K562 (cell line): ENCODE measurements at regions not wholly inside any gene's neighbourhood (a gene's known extent, or its start where the extent isn't known, plus 50 kb on each side); places are given as distances from the start of the nearest gene placed in this dataset.
A peak's percentile ranks its signal among the peaks of the same experiment; 100 is the strongest.

Experiments
- ATAC-seq: fragments of 200-7000 bp; cut with Tn5 transposase; 3 replicates; pipeline ENCODE4 v1.9.1; 2020; ENCODE audit warnings: moderate library complexity
- BruUV-seq: library from RNA; stranded (reverse); fragments of 400-500 nt; replicated peaks from 2 replicates; lab custom pipeline; 2021; lab: Mats Ljungman, UMichigan
- CTCF ChIA-PET: fragments of 300-600 bp; formaldehyde crosslinking; extraction: SDS; loops from one replicate; lab custom pipeline; 2021; ENCODE audit warnings: low intra/inter-chr PET ratio; lab: Yijun Ruan, JAX
- POLR2A ChIA-PET: fragments of 300-600, 350-650 bp; sonication (Branson Sonifier 250); formaldehyde crosslinking; extraction: SDS; loops from one replicate; lab custom pipeline; 2021; ENCODE audit warnings: antibody characterized with exemption, inconsistent platforms; lab: Yijun Ruan, JAX
- DNase-seq, 4 experiments: peaks; one replicate each; pipeline versions ENCODE4 v3.0.0 to v3.0.0-alpha.2; 2011 to 2018; ENCODE audit warnings: low spot score in 3 of 4, mixed read lengths in 3 of 4; ENCODE audit errors: extremely low read depth in 1 of 4
- FAIRE-seq: peaks from 2 replicates; lab custom pipeline; 2011; peaks lifted over from hg19 to GRCh38; lab: Jason Lieb, UNC
- H2AFZ ChIP-seq: 2 replicates; pipeline ENCODE4 v1.6.0; 2011; ENCODE audit warnings: low read depth, low read length, control low read depth, inconsistent platforms
- H3K27ac ChIP-seq: fragments of 200-600 bp; 3 replicates; pipeline ENCODE4 v1.8.0; 2011; ENCODE audit warnings: low read depth, mild to moderate bottlenecking, control low read depth, inconsistent platforms, low read length, moderate library complexity, mixed read lengths; ENCODE audit errors: extremely low read depth
- H3K27me3 ChIP-seq, 2 experiments: fragments of 300-600 bp in 1 of 2; 2 replicates in 1 of 2; 3 replicates in 1 of 2; pipeline versions ENCODE4 v1.6.0 to v1.8.0; 2011; ENCODE audit warnings: inconsistent platforms in 2 of 2, low read length in 2 of 2, mild to moderate bottlenecking in 1 of 2, mixed read lengths in 1 of 2, moderate library complexity in 1 of 2; ENCODE audit not compliant: control insufficient read depth in 2 of 2, insufficient read depth in 2 of 2
- H3K36me3 ChIP-seq: fragments of 300-600 bp; 3 replicates; pipeline ENCODE4 v1.8.0; 2011; ENCODE audit warnings: mild to moderate bottlenecking, low read length, inconsistent platforms; ENCODE audit not compliant: control insufficient read depth, insufficient read depth
- H3K4me1 ChIP-seq, 2 experiments: fragments of 200-600 bp in 1 of 2; replicated peaks in 1 of 2; 2 replicates in 1 of 2; 3 replicates in 1 of 2; pipeline versions ENCODE4 v1.5.1 to v1.8.0; 2011; ENCODE audit warnings: inconsistent platforms in 2 of 2, low read length in 2 of 2, mild to moderate bottlenecking in 1 of 2, mixed read lengths in 1 of 2, moderate library complexity in 1 of 2; ENCODE audit not compliant: control insufficient read depth in 2 of 2, insufficient read depth in 2 of 2
- H3K4me2 ChIP-seq: 2 replicates; pipeline ENCODE4 v1.6.1; 2011; ENCODE audit warnings: low read length, control low read depth, inconsistent platforms, mixed read lengths; ENCODE audit not compliant: insufficient read depth
- H3K4me3 ChIP-seq: fragments of 200-600 bp; sonication (generic), shearing (Covaris generic); 2 replicates; pipeline ENCODE4 v1.5.1; 2016; ENCODE audit warnings: control low read depth, inconsistent platforms
- H3K79me2 ChIP-seq: fragments of 200-600 bp; 3 replicates; pipeline ENCODE4 v1.8.0; 2011; ENCODE audit warnings: low read length, inconsistent platforms; ENCODE audit not compliant: control insufficient read depth, insufficient read depth
- H3K9ac ChIP-seq, 2 experiments: 2 replicates each; pipeline versions ENCODE4 v1.6.0 to v1.6.1; 2011; ENCODE audit warnings: low read depth in 2 of 2, low read length in 2 of 2, control low read depth in 1 of 2, inconsistent platforms in 1 of 2, mild to moderate bottlenecking in 1 of 2, mixed read lengths in 1 of 2; ENCODE audit not compliant: insufficient read depth in 1 of 2
- H3K9me1 ChIP-seq: one replicate; pipeline ENCODE4 v1.6.0; 2011; ENCODE audit warnings: inconsistent platforms, mild to moderate bottlenecking, low read length, moderate library complexity; ENCODE audit not compliant: control insufficient read depth, insufficient read depth
- H3K9me3 ChIP-seq: replicated peaks from 2 replicates; pipeline ENCODE4 v1.5.1; 2011; ENCODE audit warnings: low read depth, low read length, inconsistent platforms; ENCODE audit not compliant: control insufficient read depth, insufficient read depth
- H4K20me1 ChIP-seq: replicated peaks from 2 replicates; pipeline ENCODE4 v1.6.1; 2011; ENCODE audit warnings: low read length, inconsistent platforms, mixed read lengths; ENCODE audit not compliant: control insufficient read depth, insufficient read depth
- ESRRB ChIP-seq: fragments of 250-450 bp; sonication (Bioruptor Pico); IDR thresholded peaks from 2 replicates; pipeline ENCODE4 v1.5.0; 2020; ENCODE audit warnings: mild to moderate bottlenecking, moderate library complexity, borderline replicate concordance
- SREBF2 ChIP-seq: sonication (generic); formaldehyde crosslinking; IDR thresholded peaks from 2 replicates; pipeline ENCODE4 v1.4.0; 2020; ENCODE audit warnings: mild to moderate bottlenecking, missing genetic modification reagents
- ZNF146 ChIP-seq: IDR thresholded peaks from one replicate; pipeline ENCODE4 v1.6.1; 2018; ENCODE audit warnings: missing compliant biosample characterization; ENCODE audit not compliant: unreplicated experiment
- WGBS: fragments of 100-300 bp; shearing (Covaris generic); methylation state at CpG from one replicate; pipeline ENCODE4 v1.1.6; 2016; ENCODE audit warnings: low coverage, mixed read lengths; ENCODE audit not compliant: insufficient coverage; ENCODE audit errors: missing lambda C conversion rate; 5-methylcytosine and 5-hydroxymethylcytosine counted together
- in situ Hi-C: fragments of 300-500 bp; cut with MboI; formaldehyde crosslinking; loops from 4 replicates; pipeline ENCODE4 v1.15.0; 2018; ENCODE audit warnings: inconsistent platforms, mixed read lengths
- intact Hi-C: fragments of 100-400 bp; cut with micrococcal nuclease; formaldehyde crosslinking; loops from 2 replicates; pipeline ENCODE4 v1.14.2; 2022

GRCh38 chr22:27420817-27421361, 380.7 kb downstream of the MN1 start:
- WGBS, result 0% methylated on average over 25 of the region's 27 CpGs

GRCh38 chr22:27422442-27422841, 379.1 kb downstream of the MN1 start:
- no peak overlapping the region for H3K27ac ChIP-seq
- H3K4me3 ChIP-seq, result no peak overlapping the region
- ChIA-PET CTCF (no interaction called here), POLR2A (no interaction called here)
- H3K9ac ChIP-seq, result no peak overlapping the region
- no peak overlapping the region for H2AFZ ChIP-seq
- H3K36me3 ChIP-seq, result no peaks in the 10 kb centered on the region
- in situ Hi-C loops (loop anchor here (25.0 kb wide), 2 partner anchors 390 to 590 kb away; partner anchors contain the start of gene MN1), intact Hi-C loops (no loop called here)
- H3K79me2 ChIP-seq, result no peaks in the 10 kb centered on the region
- ATAC-seq, result no peak
- H3K9me3 ChIP-seq, result no peaks in the 10 kb centered on the region
- no peak for DNase-seq
- no peak for FAIRE-seq
- TF ChIP-seq ESRRB (CRISPR knock-in tag), result no peak
- TF ChIP-seq ZNF146 (CRISPR knock-in tag), result peak; percentile 29
- no peaks in the 10 kb centered on the region for H3K27me3 ChIP-seq
- no peaks in the 10 kb centered on the region for H4K20me1 ChIP-seq
- H3K4me2 ChIP-seq, result no peak overlapping the region
- no peaks in the 10 kb centered on the region for H3K9me1 ChIP-seq
- BruUV-seq, result no TSS peak
- H3K4me1 ChIP-seq, result no peaks in the 10 kb centered on the region

More at GRCh38 chr22:27420817-27421361, 380.7 kb downstream of the MN1 start:
- in situ Hi-C loops, result loop anchor here (25.0 kb wide), 2 partner anchors 391 to 591 kb away; partner anchors contain the start of gene MN1
- Histone ChIP-seq H3K36me3 (no peaks in the 10 kb centered on the region), H3K27ac (no peak overlapping the region), H3K4me3 (no peak overlapping the region), H4K20me1 (no peaks in the 10 kb centered on the region; the same call in 1 of the 2 replicates), H3K27me3 (no peaks in the 10 kb centered on the region), H2AFZ (no peak overlapping the region), H3K4me2 (no peak overlapping the region), H3K9ac (no peak overlapping the region), H3K9me3 (no peaks in the 10 kb centered on the region), H3K79me2 (no peaks in the 10 kb centered on the region), H3K4me1 (peaks cover 0 to 4% of the 10 kb centered on the region in 2 experiments; a peak in 2 of 5 replicates), H3K9me1 (no peaks in the 10 kb centered on the region)
- FAIRE-seq (no peak), DNase-seq (no peak), ATAC-seq (no peak)
- CTCF ChIA-PET, result no interaction called here
- no peak for TF ChIP-seq SREBF2
- no TSS peak for BruUV-seq
- POLR2A ChIA-PET, result no interaction called here
- intact Hi-C loops, result no loop called here
